MG63 (cell line): ENCODE measurements at regions not wholly inside any gene's neighbourhood (a gene's known extent, or its start where the extent isn't known, plus 50 kb on each side); places are given as distances from the start of the nearest gene placed in this dataset.

Source experiments
- DNase-seq: peaks from one replicate; pipeline ENCODE4 v3.0.0-alpha.2; 2020
- H3K27me3 ChIP-seq: fragments of 250-450 bp; sonication (Bioruptor Pico); 2 replicates; pipeline ENCODE4 v1.5.1; 2020; ENCODE audit warnings: mild to moderate bottlenecking, moderate library complexity
- H3K36me3 ChIP-seq: fragments of 250-450 bp; sonication (Bioruptor Pico); 2 replicates; pipeline ENCODE4 v1.5.1; 2020; ENCODE audit warnings: mild to moderate bottlenecking, moderate library complexity
- H3K4me3 ChIP-seq: fragments of 250-450 bp; sonication (Bioruptor Pico); 2 replicates; pipeline ENCODE4 v1.5.1; 2020; ENCODE audit warnings: mild to moderate bottlenecking, moderate library complexity
- H3K9me3 ChIP-seq: fragments of 250-450 bp; sonication (Bioruptor Pico); 2 replicates; pipeline ENCODE4 v1.5.1; 2020; ENCODE audit warnings: mild to moderate bottlenecking, moderate library complexity

DNA sequence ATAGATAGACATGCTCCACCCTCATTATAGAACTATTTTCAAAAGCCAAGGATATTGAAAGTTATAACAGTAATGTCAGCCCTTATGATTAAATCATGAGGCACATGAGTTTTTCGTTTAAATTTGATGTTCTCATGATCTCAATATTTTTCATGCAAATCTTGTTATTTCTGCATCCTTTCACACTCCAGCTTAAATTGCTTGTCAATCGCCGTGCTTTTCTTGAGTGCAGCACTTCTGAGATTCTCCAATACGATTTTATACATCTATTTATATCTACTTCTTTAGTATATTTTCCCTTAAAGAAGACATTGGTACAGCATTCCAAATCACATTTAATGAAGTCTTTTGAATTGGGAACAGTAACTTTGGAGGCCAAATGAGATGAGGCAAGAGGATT lies 171.2 kb upstream of the GBE1 start:
- H3K36me3 ChIP-seq = no peaks in the 10 kb centered on the region
- H3K4me3 ChIP-seq = no peak overlapping the region
- H3K27me3 ChIP-seq = no peaks in the 10 kb centered on the region
- H3K9me3 ChIP-seq = no peaks in the 10 kb centered on the region
- no peak for DNase-seq

GRCh38 chr3:81931265-81932251 lies 170.1 kb upstream of the GBE1 start:
- Histone ChIP-seq H3K36me3 (no peaks in the 10 kb centered on the region), H3K4me3 (no peak overlapping the region)
- no peak for DNase-seq

GRCh38 chr3:81929697-81930096 lies 168.3 kb upstream of the GBE1 start:
- Histone ChIP-seq H3K4me3 (no peak overlapping the region), H3K27me3 (no peaks in the 10 kb centered on the region), H3K9me3 (no peaks in the 10 kb centered on the region), H3K36me3 (no peaks in the 10 kb centered on the region)
- no peak for DNase-seq

More at GRCh38 chr3:81931265-81932251, 170.1 kb upstream of the GBE1 start:
- Histone ChIP-seq H3K27me3 (no peaks in the 10 kb centered on the region), H3K9me3 (no peaks in the 10 kb centered on the region)

DNA sequence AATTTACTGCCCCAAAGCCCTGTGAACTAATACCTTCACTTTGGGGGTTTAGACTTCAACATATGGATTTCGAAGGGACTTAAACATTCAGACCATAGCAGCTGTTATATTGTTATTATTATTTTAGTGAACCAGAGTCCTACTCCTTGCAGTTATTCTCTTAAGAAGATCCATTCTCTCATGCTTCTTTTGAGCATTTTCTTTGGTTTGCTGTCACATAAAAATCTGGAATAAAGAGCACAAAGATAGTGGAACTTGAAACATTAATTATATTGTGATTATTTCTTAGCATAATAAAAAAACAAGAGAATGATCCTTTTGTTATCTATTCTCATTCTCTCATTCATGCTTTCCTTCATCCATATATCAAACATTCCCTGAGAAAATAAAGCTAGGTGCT lies 166.4 kb upstream of the GBE1 start:
- H3K27me3 ChIP-seq = no peaks in the 10 kb centered on the region
- H3K4me3 ChIP-seq = no peak overlapping the region
- H3K9me3 ChIP-seq = no peaks in the 10 kb centered on the region
- H3K36me3 ChIP-seq = no peaks in the 10 kb centered on the region
- no peak for DNase-seq

DNA sequence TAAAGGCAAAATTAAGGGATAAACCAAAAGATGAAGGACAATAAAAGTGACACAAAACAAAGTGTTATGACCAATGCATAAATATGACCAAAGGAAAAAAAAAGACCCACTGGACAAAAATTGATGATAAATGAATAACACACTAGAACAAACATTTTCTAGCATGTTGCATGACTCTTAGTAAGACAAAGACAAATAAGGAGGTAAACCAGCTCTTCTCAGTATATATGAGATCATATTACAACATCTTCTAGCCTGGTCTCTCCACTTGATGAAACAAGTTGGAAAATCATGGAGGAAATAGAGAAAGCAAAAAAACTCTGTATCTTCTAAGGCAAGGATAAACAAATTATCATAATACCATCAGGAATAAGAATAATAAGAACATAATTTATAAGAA lies 163.9 kb upstream of the GBE1 start:
- H3K4me3 ChIP-seq = no peak overlapping the region
- H3K27me3 ChIP-seq = no peaks in the 10 kb centered on the region
- H3K9me3 ChIP-seq = no peaks in the 10 kb centered on the region
- no peak for DNase-seq
- H3K36me3 ChIP-seq = no peaks in the 10 kb centered on the region

GRCh38 chr3:81923038-81923437 lies 161.6 kb upstream of the GBE1 start:
- Histone ChIP-seq H3K9me3 (no peaks in the 10 kb centered on the region), H3K36me3 (no peaks in the 10 kb centered on the region), H3K27me3 (no peaks in the 10 kb centered on the region), H3K4me3 (no peak overlapping the region)
- no peak for DNase-seq

- no peaks in the 10 kb centered on the region for H3K9me3 ChIP-seq
- DNase-seq = no peak
Observed at GRCh38 chr3:81922404-81922803, 161.0 kb upstream of the GBE1 start.

DNA sequence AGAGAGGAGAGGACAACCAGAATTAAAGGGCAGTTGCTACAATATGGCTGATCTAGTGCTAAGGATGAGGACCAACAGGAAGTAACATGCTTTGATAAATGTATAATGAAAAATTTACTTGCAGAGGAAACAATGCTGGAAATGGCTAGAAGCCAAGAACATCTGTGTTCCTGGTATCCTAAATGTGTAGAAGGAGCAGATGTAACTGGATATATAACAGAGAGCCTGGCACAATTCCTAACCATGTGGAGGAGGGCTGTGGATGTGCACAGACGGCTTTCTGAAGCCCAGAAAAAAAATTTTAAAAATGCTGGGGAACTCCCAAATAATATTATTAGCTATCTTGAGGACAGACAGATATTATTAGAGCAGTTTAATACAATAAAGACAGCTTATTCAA lies 159.4 kb upstream of the GBE1 start:
- Histone ChIP-seq H3K4me3 (no peak overlapping the region), H3K9me3 (no peaks in the 10 kb centered on the region), H3K27me3 (no peaks in the 10 kb centered on the region), H3K36me3 (no peaks in the 10 kb centered on the region)
- no peak for DNase-seq

More at GRCh38 chr3:81922404-81922803, 161.0 kb upstream of the GBE1 start:
- H3K27me3 ChIP-seq = no peaks in the 10 kb centered on the region
- no peaks in the 10 kb centered on the region for H3K36me3 ChIP-seq
- no peak overlapping the region for H3K4me3 ChIP-seq

- Histone ChIP-seq H3K36me3 (no peaks in the 10 kb centered on the region), H3K27me3 (no peaks in the 10 kb centered on the region)
Observed at GRCh38 chr3:81916890-81917289, 155.4 kb upstream of the GBE1 start.

GRCh38 chr3:81913886-81914663 lies 152.6 kb upstream of the GBE1 start:
- no peaks in the 10 kb centered on the region for H3K9me3 ChIP-seq
- H3K36me3 ChIP-seq = no peaks in the 10 kb centered on the region
- no peak for DNase-seq
- no peaks in the 10 kb centered on the region for H3K27me3 ChIP-seq
- no peak overlapping the region for H3K4me3 ChIP-seq

More at GRCh38 chr3:81916890-81917289, 155.4 kb upstream of the GBE1 start:
- Histone ChIP-seq H3K4me3 (no peak overlapping the region), H3K9me3 (no peaks in the 10 kb centered on the region)
- DNase-seq = no peak

DNA sequence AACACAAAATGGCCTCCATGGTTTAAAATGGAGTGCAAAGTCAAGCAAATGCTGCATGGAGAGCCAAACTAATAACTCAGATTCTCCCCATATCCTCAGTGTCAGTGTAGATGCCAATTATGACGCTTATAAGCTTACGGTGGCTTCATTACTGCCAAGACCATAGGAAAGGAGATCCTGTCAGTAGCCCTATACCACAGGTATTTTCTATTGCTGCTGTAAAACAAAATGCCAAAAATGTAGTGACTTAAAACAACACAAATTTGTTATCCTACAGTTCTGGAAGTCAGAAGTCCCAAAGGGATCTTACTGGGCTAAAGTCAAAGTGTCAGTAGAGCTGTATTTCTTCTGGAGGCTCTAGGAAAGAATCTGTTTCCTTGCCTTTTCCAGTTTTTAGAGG lies 149.8 kb upstream of the GBE1 start:
- Histone ChIP-seq H3K36me3 (no peaks in the 10 kb centered on the region), H3K9me3 (no peaks in the 10 kb centered on the region)
- no peak for DNase-seq

DNA sequence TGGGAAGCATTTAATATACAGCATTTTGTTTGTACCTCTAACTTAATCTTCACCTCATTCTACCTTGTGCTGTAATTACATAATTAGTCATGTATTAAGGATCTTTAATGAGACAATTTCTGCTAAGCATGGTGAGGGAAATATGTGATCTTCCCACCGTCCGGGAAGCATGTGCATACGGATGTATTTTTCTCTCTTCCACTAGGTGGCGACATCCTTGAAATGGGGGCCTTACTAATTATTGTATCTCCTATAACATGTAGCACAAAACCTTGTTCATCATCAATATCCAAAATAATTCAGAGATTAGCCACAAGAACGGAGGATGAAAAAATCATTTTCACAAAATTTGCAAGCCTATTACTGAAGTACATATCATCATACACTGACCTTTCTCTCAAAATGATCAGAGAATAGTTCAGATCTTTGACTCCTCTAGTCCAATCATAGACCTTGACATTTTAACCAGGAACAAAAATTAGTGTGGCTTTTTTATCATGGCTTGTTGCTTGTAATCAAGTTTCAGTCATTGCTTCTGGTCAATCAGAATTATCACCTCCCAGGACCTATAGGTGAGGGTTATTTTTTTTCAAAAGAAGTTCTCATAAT lies 148.9 kb upstream of the GBE1 start:
- no peak for DNase-seq
- H3K4me3 ChIP-seq = no peak overlapping the region
- no peaks in the 10 kb centered on the region for H3K36me3 ChIP-seq
- H3K9me3 ChIP-seq = no peaks in the 10 kb centered on the region
- no peaks in the 10 kb centered on the region for H3K27me3 ChIP-seq

More for the DNA sequence above, 149.8 kb upstream of the GBE1 start:
- no peaks in the 10 kb centered on the region for H3K27me3 ChIP-seq
- no peak overlapping the region for H3K4me3 ChIP-seq

- Histone ChIP-seq H3K27me3 (no peaks in the 10 kb centered on the region), H3K9me3 (no peaks in the 10 kb centered on the region), H3K36me3 (no peaks in the 10 kb centered on the region), H3K4me3 (no peak overlapping the region)
- no peak for DNase-seq
Observed at GRCh38 chr3:81909796-81910195, 148.4 kb upstream of the GBE1 start.

DNA sequence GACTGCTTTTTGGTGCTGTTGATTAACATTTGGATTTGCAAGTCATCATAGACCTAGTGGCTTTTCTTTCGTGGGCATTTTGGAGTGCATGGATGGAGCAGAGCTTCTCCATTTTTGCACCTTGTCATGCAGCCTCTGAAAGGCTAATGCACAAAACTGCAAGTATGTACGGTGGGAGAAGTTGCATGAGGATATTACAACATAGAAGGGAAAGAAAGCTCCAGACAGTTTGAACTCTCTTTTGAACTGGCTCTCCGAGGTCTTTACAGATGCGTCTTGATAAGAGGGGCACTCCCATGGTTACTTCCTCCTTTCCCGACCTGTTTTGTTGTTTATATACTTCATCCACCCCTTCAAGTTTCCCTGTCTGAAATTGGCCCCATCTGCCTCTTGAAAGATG lies 147.1 kb upstream of the GBE1 start:
- DNase-seq = no peak
- no peaks in the 10 kb centered on the region for H3K27me3 ChIP-seq
- H3K4me3 ChIP-seq = no peak overlapping the region
- no peaks in the 10 kb centered on the region for H3K9me3 ChIP-seq
- no peaks in the 10 kb centered on the region for H3K36me3 ChIP-seq

GRCh38 chr3:81898336-81898735 lies 136.9 kb upstream of the GBE1 start:
- Histone ChIP-seq H3K27me3 (no peaks in the 10 kb centered on the region), H3K36me3 (no peaks in the 10 kb centered on the region), H3K4me3 (no peak overlapping the region), H3K9me3 (no peaks in the 10 kb centered on the region)
- no peak for DNase-seq

GRCh38 chr3:81894598-81894997 lies 133.2 kb upstream of the GBE1 start:
- Histone ChIP-seq H3K27me3 (no peaks in the 10 kb centered on the region), H3K4me3 (no peak overlapping the region), H3K9me3 (no peaks in the 10 kb centered on the region), H3K36me3 (no peaks in the 10 kb centered on the region)
- no peak for DNase-seq
